Spleen (tissue), 7 donors: ENCODE measurements at regions not wholly inside any gene's neighbourhood (a gene's known extent, or its start where the extent isn't known, plus 50 kb on each side); places are given as distances from the start of the nearest gene placed in this dataset.

Experiments
- CTCF ChIP-seq, 11 experiments: fragments of 200-600 bp in 7 of 11; fragments of 450-650 bp in 4 of 11; sonication (generic) in 4 of 11; IDR thresholded peaks in 8 of 11; conservative IDR thresholded peaks in 3 of 11; 1 replicate in 7 of 11; 2 replicates in 4 of 11; pipeline versions ENCODE4 v1.4.0 to v1.8.0; 2016 to 2021; ENCODE audit warnings: antibody characterized with exemption in 11 of 11, inconsistent platforms in 4 of 11, mild to moderate bottlenecking in 1 of 11
- POLR2A ChIP-seq, 3 donors: fragments of 450-650 bp; IDR thresholded peaks; one replicate each; pipeline ENCODE4 v1.5.1; 2017; ENCODE audit warnings: antibody characterized with exemption in 3 of 3, mild to moderate bottlenecking in 1 of 3
- POLR2AphosphoS5 ChIP-seq, 3 donors: sonication (generic); formaldehyde crosslinking; IDR thresholded peaks; one replicate each; pipeline ENCODE4 v1.5.1; 2017; ENCODE audit warnings: antibody characterized with exemption in 3 of 3
- donor health status: DM: no; HTN: no; CAD: no; lungs with moderate emphysema.
- donor health status: DM: no; HTN: no; CAD: no.
- donor health status: DM: no; HTN: no; CAD: no.

GRCh38 chr18:22544626-22545025 is 126.9 kb upstream of the CTAGE1 start:
- no peak for TF ChIP-seq CTCF (IDR thresholded peaks at IDR 0.05 in 8 of 11, conservative IDR thresholded peaks at IDR 0.05 in 3 of 11)
- no peak for TF ChIP-seq POLR2A (IDR thresholded peaks at IDR 0.05)
- no peak for TF ChIP-seq POLR2AphosphoS5 (IDR thresholded peaks at IDR 0.05)
